ENCODE measurements at regions not wholly inside any gene's neighbourhood (a gene's known extent, or its start where the extent isn't known, plus 50 kb on each side); places are given as distances from the start of the nearest gene placed in this dataset.

- DNase-seq (ENCODE audit: low spot score), result no peak
These were observed 79.1 kb downstream of the INHBB start for GRCh38 chr2:120425014-120425413.

- no peak for DNase-seq (ENCODE audit: low spot score)
These were observed 82.8 kb downstream of the INHBB start for GRCh38 chr2:120428748-120429147.

- no peak for DNase-seq (ENCODE audit: low spot score)
These were observed 83.9 kb downstream of the INHBB start for GRCh38 chr2:120429586-120430500.

GRCh38 chr2:120430501-120430830 is 84.5 kb downstream of the INHBB start:
- DNase-seq (ENCODE audit: low spot score), result no peak

GRCh38 chr2:120430957-120431356 is 85.0 kb downstream of the INHBB start:
- no peak for DNase-seq (ENCODE audit: low spot score)

GRCh38 chr2:120431386-120432292 is 85.7 kb downstream of the INHBB start:
- peak; percentile 5 for DNase-seq (ENCODE audit: low spot score)

- DNase-seq (ENCODE audit: low spot score), result no peak
These were observed 86.5 kb downstream of the INHBB start for GRCh38 chr2:120432293-120432975.

- DNase-seq (ENCODE audit: low spot score), result no peak
These were observed 87.3 kb downstream of the INHBB start for GRCh38 chr2:120432976-120433815.

GRCh38 chr2:120433816-120434290 is 87.9 kb downstream of the INHBB start:
- no peak for DNase-seq (ENCODE audit: low spot score)

- DNase-seq (ENCODE audit: low spot score), result peak; percentile 87
These were observed 88.8 kb downstream of the INHBB start for GRCh38 chr2:120434492-120435308.

- no peak for DNase-seq (ENCODE audit: low spot score)
These were observed 89.9 kb downstream of the INHBB start for GRCh38 chr2:120435671-120436459.

- peak; percentile 55 for DNase-seq (ENCODE audit: low spot score)
These were observed 90.5 kb downstream of the INHBB start for GRCh38 chr2:120436460-120436739.

- peak; percentile 61 for DNase-seq (ENCODE audit: low spot score)
These were observed 91.1 kb downstream of the INHBB start for GRCh38 chr2:120436885-120437603.

GRCh38 chr2:120437604-120438000 is 91.7 kb downstream of the INHBB start:
- no peak for DNase-seq (ENCODE audit: low spot score)

GRCh38 chr2:120438301-120439066 is 92.5 kb downstream of the INHBB start:
- DNase-seq (ENCODE audit: low spot score), result no peak

GRCh38 chr2:120439067-120439368 is 93.1 kb downstream of the INHBB start:
- no peak for DNase-seq (ENCODE audit: low spot score)

- DNase-seq (ENCODE audit: low spot score), result no peak
These were observed 93.9 kb downstream of the INHBB start for GRCh38 chr2:120439637-120440384.
